Mesendoderm (in vitro differentiated cells): ENCODE measurements at regions not wholly inside any gene's neighbourhood (a gene's known extent, or its start where the extent isn't known, plus 50 kb on each side); places are given as distances from the start of the nearest gene placed in this dataset.

Source experiments
- DNase-seq: peaks from one replicate; pipeline ENCODE4 v3.0.0; 2013
- H2AK5ac ChIP-seq: 2 replicates; pipeline ENCODE4 v1.6.1; 2013; ENCODE audit warnings: low read length, inconsistent platforms
- H2BK120ac ChIP-seq: 2 replicates; pipeline ENCODE4 v1.6.1; 2013; ENCODE audit warnings: low read depth, mild to moderate bottlenecking, low read length, moderate library complexity, mixed read lengths
- H2BK15ac ChIP-seq: replicated peaks from 2 replicates; pipeline ENCODE4 v1.6.1; 2013; ENCODE audit warnings: low read depth, mild to moderate bottlenecking, moderate library complexity
- H2BK5ac ChIP-seq: 2 replicates; pipeline ENCODE4 v1.6.1; 2013; ENCODE audit warnings: low read length, inconsistent platforms
- H3K18ac ChIP-seq: 2 replicates; pipeline ENCODE4 v1.6.1; 2013; ENCODE audit warnings: mild to moderate bottlenecking, low read length, mixed read lengths
- H3K23ac ChIP-seq: one replicate; pipeline ENCODE4 v1.6.1; 2013; ENCODE audit warnings: low read length
- H3K27ac ChIP-seq: 2 replicates; pipeline ENCODE4 v1.5.1; 2013; ENCODE audit warnings: low read depth, mild to moderate bottlenecking, inconsistent platforms, low read length, moderate library complexity
- H3K27me3 ChIP-seq: 2 replicates; pipeline ENCODE4 v1.6.1; 2013; ENCODE audit warnings: low read length, control low read depth, mild to moderate bottlenecking, inconsistent platforms; ENCODE audit not compliant: insufficient read depth, poor library complexity
- H3K36me3 ChIP-seq: 2 replicates; pipeline ENCODE4 v1.6.1; 2013; ENCODE audit warnings: low read length, inconsistent platforms; ENCODE audit not compliant: control insufficient read depth, insufficient read depth
- H3K4ac ChIP-seq: one replicate; pipeline ENCODE4 v1.6.1; 2013; ENCODE audit warnings: low read depth, mild to moderate bottlenecking, low read length, moderate library complexity
- H3K4me1 ChIP-seq: 2 replicates; pipeline ENCODE4 v1.6.1; 2013; ENCODE audit warnings: low read depth, low read length, inconsistent platforms; ENCODE audit not compliant: control insufficient read depth
- H3K4me2 ChIP-seq: 2 replicates; pipeline ENCODE4 v1.6.1; 2013; ENCODE audit warnings: low read length
- H3K4me3 ChIP-seq: 2 replicates; pipeline ENCODE4 v1.5.1; 2013; ENCODE audit warnings: mild to moderate bottlenecking, low read length
- H3K56ac ChIP-seq: one replicate; pipeline ENCODE4 v1.6.1; 2013; ENCODE audit warnings: low read length
- H3K79me1 ChIP-seq: 2 replicates; pipeline ENCODE4 v1.6.1; 2013; ENCODE audit warnings: low read length, inconsistent platforms
- H3K79me2 ChIP-seq: 2 replicates; pipeline ENCODE4 v1.6.1; 2013; ENCODE audit warnings: mild to moderate bottlenecking, low read length; ENCODE audit not compliant: control insufficient read depth, insufficient read depth
- H3K9ac ChIP-seq: 2 replicates; pipeline ENCODE4 v1.6.1; 2013; ENCODE audit warnings: low read length, inconsistent platforms
- H4K5ac ChIP-seq: one replicate; pipeline ENCODE4 v1.6.1; 2013; ENCODE audit warnings: low read length
- H4K8ac ChIP-seq: one replicate; pipeline ENCODE4 v1.6.1; 2013; ENCODE audit warnings: low read depth, mild to moderate bottlenecking, control low read depth, low read length, moderate library complexity
- WGBS: extraction: QIAGEN DNeasy Blood & Tissue Kit; methylation state at CpG from one replicate; pipeline ENCODE4 v1.1.7; 2013; ENCODE audit warnings: low lambda C conversion rate, missing lambda C conversion rate; ENCODE audit not compliant: insufficient coverage; ENCODE audit errors: extremely low coverage; 5-methylcytosine and 5-hydroxymethylcytosine counted together

DNA sequence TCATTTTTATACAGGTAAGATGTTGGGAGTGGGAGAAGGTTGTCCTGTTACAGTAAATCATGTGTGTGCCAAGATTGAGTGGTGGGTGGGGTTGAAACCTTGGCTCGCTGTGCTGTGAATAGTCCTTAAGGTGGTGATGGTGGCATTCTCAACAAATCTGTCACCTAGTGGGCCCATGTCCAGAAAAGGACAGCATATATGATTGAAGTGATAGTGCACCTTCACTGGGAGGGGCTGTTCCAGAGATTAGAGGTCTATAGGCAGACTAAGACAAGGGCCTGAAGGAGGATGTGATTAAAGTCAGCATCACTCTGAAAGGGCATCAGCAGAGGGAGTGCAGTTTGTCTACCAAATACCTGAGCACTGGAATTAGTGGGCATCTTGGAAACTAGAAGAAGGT, 374.2 kb upstream of the C2CD4B start:
- Histone ChIP-seq H3K56ac (no peak overlapping the region), H3K4me1 (peaks cover 2% of the 10 kb centered on the region), H3K36me3 (no peaks in the 10 kb centered on the region), H3K23ac (no peak overlapping the region), H3K4me2 (no peak overlapping the region), H3K27ac (no peak overlapping the region), H4K5ac (no peak overlapping the region), H3K18ac (no peak overlapping the region), H3K4me3 (no peak overlapping the region), H2BK15ac (no peak overlapping the region), H3K79me1 (peaks cover 6% of the 10 kb centered on the region), H3K4ac (no peak overlapping the region), H2AK5ac (no peak overlapping the region), H4K8ac (no peak overlapping the region), H2BK5ac (no peak overlapping the region), H2BK120ac (no peak overlapping the region), H3K79me2 (no peaks in the 10 kb centered on the region), H3K9ac (no peak overlapping the region), H3K27me3 (no peaks in the 10 kb centered on the region)
- no CpG with 5 or more reads among the region's 1 CpG for WGBS
- no peak for DNase-seq

DNA sequence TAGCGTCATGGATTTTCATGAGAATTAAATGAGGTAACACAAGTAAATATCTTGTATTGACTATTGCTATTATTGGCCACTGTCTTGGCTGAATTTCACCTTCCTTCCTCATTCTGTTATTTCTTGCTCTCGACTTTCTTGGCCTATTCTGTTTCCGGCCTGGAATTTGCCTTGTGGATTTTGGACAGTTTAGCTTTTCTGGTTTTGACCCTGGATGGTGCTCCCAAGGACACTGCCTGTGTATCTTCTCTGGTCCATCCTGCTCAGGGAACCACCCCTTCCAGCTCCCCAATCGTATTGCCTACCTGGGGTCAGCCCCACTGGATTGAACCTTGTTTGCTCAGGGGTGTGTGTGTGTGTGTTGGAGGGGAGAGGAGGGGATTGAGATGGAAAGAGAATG, 376.2 kb upstream of the C2CD4B start:
- no peak overlapping the region for H4K8ac ChIP-seq

DNA sequence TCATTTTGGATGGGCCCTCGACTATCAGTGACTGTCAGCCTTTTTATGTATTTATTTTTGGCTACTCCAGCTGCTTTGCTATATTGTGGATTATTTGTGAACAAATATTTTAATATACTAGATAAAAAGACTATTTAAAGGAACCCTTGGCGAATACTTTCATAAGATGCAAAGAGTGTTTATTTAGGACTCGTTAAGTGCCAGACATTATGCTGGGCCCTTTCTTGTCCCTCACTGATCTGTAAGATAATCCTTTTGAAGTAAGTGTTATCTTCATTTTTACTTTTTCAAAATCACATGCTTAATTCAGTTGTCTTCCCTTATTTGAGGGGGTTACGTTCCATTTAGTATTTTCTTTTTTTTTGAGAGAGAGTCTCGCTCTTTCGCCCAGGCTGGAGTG, 376.8 kb upstream of the C2CD4B start:
- Histone ChIP-seq H3K9ac (no peak overlapping the region), H2BK15ac (no peak overlapping the region), H3K4me3 (no peak overlapping the region), H4K8ac (no peak overlapping the region), H3K23ac (no peak overlapping the region), H3K36me3 (no peaks in the 10 kb centered on the region), H2AK5ac (no peak overlapping the region), H3K4me1 (peaks cover 5% of the 10 kb centered on the region), H3K27me3 (no peaks in the 10 kb centered on the region), H3K4me2 (no peak overlapping the region), H3K56ac (no peak overlapping the region), H2BK5ac (no peak overlapping the region), H4K5ac (no peak overlapping the region), H2BK120ac (no peak overlapping the region), H3K4ac (no peak overlapping the region), H3K79me1 (peaks cover 4% of the 10 kb centered on the region), H3K79me2 (no peaks in the 10 kb centered on the region), H3K18ac (no peak overlapping the region), H3K27ac (no peak overlapping the region)
- no CpG with 5 or more reads among the region's 6 CpGs for WGBS
- no peak for DNase-seq

More for the DNA sequence above, 376.2 kb upstream of the C2CD4B start:
- Histone ChIP-seq H3K27ac (no peak overlapping the region), H2AK5ac (no peak overlapping the region), H3K4ac (no peak overlapping the region), H3K79me1 (peaks cover 6% of the 10 kb centered on the region), H3K23ac (no peak overlapping the region), H2BK15ac (no peak overlapping the region), H2BK120ac (no peak overlapping the region), H3K9ac (no peak overlapping the region), H3K36me3 (no peaks in the 10 kb centered on the region), H4K5ac (no peak overlapping the region), H2BK5ac (no peak overlapping the region), H3K27me3 (no peaks in the 10 kb centered on the region), H3K4me3 (no peak overlapping the region), H3K79me2 (no peaks in the 10 kb centered on the region), H3K18ac (no peak overlapping the region), H3K4me2 (no peak overlapping the region), H3K56ac (no peak overlapping the region), H3K4me1 (peaks cover 5% of the 10 kb centered on the region)
- no peak for DNase-seq
- no CpG with 5 or more reads among the region's 4 CpGs for WGBS

DNA sequence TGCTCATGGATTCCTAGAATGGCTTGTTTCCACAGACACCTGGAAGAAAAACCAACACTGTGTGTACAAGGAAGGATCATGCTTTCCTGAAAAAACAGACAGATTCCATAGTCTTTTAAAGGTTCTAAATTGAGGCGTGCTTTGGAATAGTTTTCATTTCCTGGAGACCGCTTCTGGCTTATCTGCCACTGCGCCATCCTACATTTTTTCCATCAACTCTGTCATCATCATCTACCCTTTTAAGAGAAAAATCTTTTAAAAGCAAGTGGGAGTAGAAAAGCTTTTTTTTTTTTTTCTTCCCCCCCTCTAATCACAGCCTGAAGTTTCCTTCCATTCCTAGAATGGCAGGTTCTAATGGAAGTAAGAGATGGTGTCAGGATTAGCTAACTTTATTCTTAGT, 379.4 kb upstream of the C2CD4B start:
- H3K79me1 ChIP-seq: peaks cover 4% of the 10 kb centered on the region
- no peak overlapping the region for H3K9ac ChIP-seq
- WGBS: no CpG with 5 or more reads among the region's 3 CpGs
- peak overlapping the region; percentile 49 for H2BK120ac ChIP-seq
- H3K4me3 ChIP-seq: no peak overlapping the region
- H4K8ac ChIP-seq: no peak overlapping the region
- no peaks in the 10 kb centered on the region for H3K79me2 ChIP-seq
- no peak overlapping the region for H3K4me2 ChIP-seq
- peak overlapping the region; percentile 60 for H2AK5ac ChIP-seq
- H3K23ac ChIP-seq: no peak overlapping the region
- H3K27ac ChIP-seq: peak overlapping the region; percentile 38
- no peak overlapping the region for H3K56ac ChIP-seq
- no peak overlapping the region for H4K5ac ChIP-seq
- H3K36me3 ChIP-seq: no peaks in the 10 kb centered on the region
- H3K4me1 ChIP-seq: peaks cover 5% of the 10 kb centered on the region
- H3K18ac ChIP-seq: peak overlapping the region; percentile 15
- H3K27me3 ChIP-seq: no peaks in the 10 kb centered on the region
- H2BK15ac ChIP-seq: no peak overlapping the region
- no peak overlapping the region for H3K4ac ChIP-seq
- peak overlapping the region; percentile 28 for H2BK5ac ChIP-seq
- peak; percentile 61 for DNase-seq

DNA sequence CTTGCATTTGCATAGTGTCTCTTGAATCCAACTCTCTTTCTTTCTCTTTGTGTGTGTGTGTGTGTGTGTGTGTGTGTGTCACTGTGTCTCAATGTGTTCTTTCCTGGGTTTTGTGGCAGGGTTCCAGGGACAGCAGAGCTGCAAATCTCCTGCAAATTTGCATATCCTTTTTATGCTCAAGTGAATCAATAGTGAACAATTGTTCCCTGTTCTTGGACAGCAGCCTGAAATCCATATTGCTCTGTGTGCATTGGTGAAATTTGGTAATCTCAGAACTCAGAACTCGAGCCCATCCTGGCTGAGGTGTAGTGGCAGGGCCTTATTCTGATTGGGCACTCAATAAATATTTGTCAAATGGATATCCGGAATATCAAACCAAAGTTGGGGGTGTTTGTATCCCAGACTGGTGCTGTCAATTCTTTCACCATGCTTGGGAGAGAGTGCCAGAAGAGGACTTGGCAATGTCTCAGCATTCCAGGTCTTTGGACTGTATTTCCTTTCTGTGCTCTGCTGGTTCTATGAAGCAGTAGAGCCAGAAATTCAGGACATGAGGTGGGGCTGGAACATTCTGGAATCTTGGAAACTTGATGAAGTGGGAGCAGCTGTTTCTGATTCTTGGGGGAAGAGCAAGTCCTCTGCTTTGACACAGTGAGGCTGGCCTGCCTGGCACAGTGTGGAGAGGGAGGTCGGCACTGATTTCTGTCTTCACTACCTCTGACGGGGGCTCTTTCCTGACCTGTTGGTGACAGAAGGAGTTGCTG, 380.6 kb upstream of the C2CD4B start:
- Histone ChIP-seq H4K8ac (no peak overlapping the region), H3K9ac (no peak overlapping the region), H3K79me2 (no peaks in the 10 kb centered on the region), H2BK5ac (no peak overlapping the region), H2BK120ac (no peak overlapping the region), H3K56ac (no peak overlapping the region), H3K4me1 (peaks cover 7% of the 10 kb centered on the region), H3K79me1 (peaks cover 4% of the 10 kb centered on the region), H2BK15ac (no peak overlapping the region), H3K4me2 (no peak overlapping the region), H3K27me3 (no peaks in the 10 kb centered on the region), H3K27ac (no peak overlapping the region), H3K4ac (no peak overlapping the region), H3K18ac (peak overlapping the region; percentile 77), H2AK5ac (no peak overlapping the region), H3K23ac (no peak overlapping the region), H3K36me3 (no peaks in the 10 kb centered on the region), H4K5ac (no peak overlapping the region), H3K4me3 (no peak overlapping the region)
- WGBS: no CpG with 5 or more reads among the region's 4 CpGs
- DNase-seq: no peak

DNA sequence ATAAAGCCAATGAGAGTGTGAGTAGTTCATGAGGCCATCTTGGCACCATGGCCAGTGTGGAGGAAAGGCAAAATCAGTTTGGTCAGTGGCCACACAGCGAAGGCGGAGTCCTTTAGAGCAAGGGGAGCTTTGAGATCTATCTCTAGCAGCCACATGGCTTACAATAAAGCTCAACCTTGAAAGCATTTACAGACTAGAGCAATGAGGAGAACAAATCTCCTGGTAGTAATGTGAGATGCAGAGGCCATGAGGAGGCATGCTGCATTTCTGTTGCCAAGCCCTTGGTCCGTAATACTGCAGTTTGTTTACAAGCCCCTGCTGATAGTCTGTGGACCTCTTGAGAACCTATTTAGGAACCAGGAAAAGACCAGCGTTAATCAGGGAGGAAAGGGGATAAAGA, 381.5 kb upstream of the C2CD4B start:
- H3K79me2 ChIP-seq: no peaks in the 10 kb centered on the region

More for the DNA sequence above, 381.5 kb upstream of the C2CD4B start:
- no peak overlapping the region for H3K18ac ChIP-seq
- H3K4ac ChIP-seq: no peak overlapping the region
- H3K79me1 ChIP-seq: peaks cover 3% of the 10 kb centered on the region
- H3K56ac ChIP-seq: peak overlapping the region; percentile 4
- H3K36me3 ChIP-seq: no peaks in the 10 kb centered on the region
- no peak overlapping the region for H4K8ac ChIP-seq
- H3K4me1 ChIP-seq: peaks cover 7% of the 10 kb centered on the region
- no peak overlapping the region for H2BK120ac ChIP-seq
- no peak overlapping the region for H4K5ac ChIP-seq
- no peak overlapping the region for H3K9ac ChIP-seq
- H3K27me3 ChIP-seq: no peaks in the 10 kb centered on the region
- no peak overlapping the region for H3K27ac ChIP-seq
- H3K4me2 ChIP-seq: no peak overlapping the region
- H3K4me3 ChIP-seq: no peak overlapping the region
- H2BK5ac ChIP-seq: no peak overlapping the region
- H2AK5ac ChIP-seq: no peak overlapping the region
- no peak for DNase-seq
- WGBS: no CpG with 5 or more reads among the region's 4 CpGs
- H2BK15ac ChIP-seq: no peak overlapping the region
- no peak overlapping the region for H3K23ac ChIP-seq
